OCI-LY7 (cell line): ENCODE measurements at regions not wholly inside any gene's neighbourhood (a gene's known extent, or its start where the extent isn't known, plus 50 kb on each side); places are given as distances from the start of the nearest gene placed in this dataset.

Source experiments
- BruUV-seq: library from RNA; stranded (reverse); fragments of 400-500 nt; replicated peaks from 2 replicates; lab custom pipeline; 2021; lab: Mats Ljungman, UMichigan
- CTCF ChIA-PET: fragments of 300-600 bp; sonication (Branson Sonifier 250); formaldehyde crosslinking; loops from one replicate; lab custom pipeline; 2022; ENCODE audit warnings: antibody characterized with exemption; ENCODE audit not compliant: unreplicated experiment; lab: Charles Lee
- POLR2A ChIA-PET: fragments of 300-600 bp; sonication (Branson Sonifier 250); formaldehyde crosslinking; loops from one replicate; lab custom pipeline; 2022; ENCODE audit warnings: antibody characterized with exemption; lab: Charles Lee
- DNase-seq: peaks from one replicate; pipeline ENCODE4 v3.0.0-alpha.2; 2015; ENCODE audit warnings: low spot score
- H2AFZ ChIP-seq: fragments of 200-600 bp; sonication (generic), shearing (Covaris generic); 2 replicates; pipeline ENCODE4 v1.6.1; 2014; ENCODE audit warnings: mild to moderate bottlenecking, antibody characterized with exemption, low read length, moderate library complexity
- H3K27ac ChIP-seq: fragments of 200-600 bp; sonication (generic); 2 replicates; pipeline ENCODE4 v1.5.1; 2014; ENCODE audit warnings: mixed run types, low read depth, mild to moderate bottlenecking, moderate library complexity, low read length, inconsistent platforms; ENCODE audit not compliant: poor library complexity, severe bottlenecking
- H3K36me3 ChIP-seq: fragments of 200-600 bp; sonication (generic); 2 replicates; pipeline ENCODE4 v1.6.1; 2014; ENCODE audit warnings: mild to moderate bottlenecking, antibody characterized with exemption, low read length, moderate library complexity, mixed read lengths; ENCODE audit not compliant: insufficient read depth
- H3K4me1 ChIP-seq: fragments of 200-600 bp; sonication (generic); 2 replicates; pipeline ENCODE4 v1.5.1; 2014; ENCODE audit warnings: mild to moderate bottlenecking, low read length; ENCODE audit not compliant: insufficient read depth, poor library complexity, severe bottlenecking
- H3K4me2 ChIP-seq: fragments of 200-600 bp; sonication (generic); 2 replicates; pipeline ENCODE4 v1.6.1; 2014; ENCODE audit warnings: mild to moderate bottlenecking, low read length
- H3K4me3 ChIP-seq: fragments of 200-600 bp; sonication (generic); 2 replicates; pipeline ENCODE4 v1.5.1; 2014; ENCODE audit warnings: mild to moderate bottlenecking, low read depth, low read length; ENCODE audit not compliant: poor library complexity, severe bottlenecking
- H3K79me2 ChIP-seq: fragments of 200-600 bp; sonication (generic); 2 replicates; pipeline ENCODE4 v1.6.1; 2016; ENCODE audit warnings: low read depth, mild to moderate bottlenecking, low read length, moderate library complexity, mixed read lengths; ENCODE audit not compliant: insufficient read depth
- H3K9me2 ChIP-seq: fragments of 200-600 bp; sonication (generic); 2 replicates; pipeline ENCODE4 v1.6.1; 2016; ENCODE audit warnings: mild to moderate bottlenecking, low read length, mixed read lengths; ENCODE audit not compliant: insufficient read depth
- H3K9me3 ChIP-seq: fragments of 200-600 bp; sonication (generic); 2 replicates; pipeline ENCODE4 v1.6.1; 2014; ENCODE audit warnings: mild to moderate bottlenecking, mixed run types, low read length, mixed read lengths
- H4K20me1 ChIP-seq: fragments of 200-600 bp; sonication (generic); 2 replicates; pipeline ENCODE4 v1.6.1; 2014; ENCODE audit warnings: mild to moderate bottlenecking, antibody characterized with exemption, low read length, moderate library complexity, mixed read lengths; ENCODE audit not compliant: insufficient read depth
- EZH2phosphoT487 ChIP-seq: fragments of 200-600 bp; sonication (generic); IDR thresholded peaks from 2 replicates; pipeline ENCODE4 v1.6.1; 2018; ENCODE audit warnings: low read depth, borderline replicate concordance, mild to moderate bottlenecking, mixed run types, antibody characterized with exemption, low read length, moderate library complexity, mixed read lengths
- intact Hi-C: fragments of 100-400 bp; cut with micrococcal nuclease; formaldehyde crosslinking; loops from one replicate; pipeline ENCODE4 v1.10.0; 2022; ENCODE audit not compliant: unreplicated experiment
- TF ChIP-seq, protein P1 (sequence below): fragments of 200-600 bp; sonication (generic); conservative IDR thresholded peaks from 2 replicates; pipeline ENCODE4 v1.5.1; 2014; ENCODE audit warnings: mild to moderate bottlenecking, antibody characterized with exemption, low read length, moderate library complexity, mixed read lengths

DNA sequence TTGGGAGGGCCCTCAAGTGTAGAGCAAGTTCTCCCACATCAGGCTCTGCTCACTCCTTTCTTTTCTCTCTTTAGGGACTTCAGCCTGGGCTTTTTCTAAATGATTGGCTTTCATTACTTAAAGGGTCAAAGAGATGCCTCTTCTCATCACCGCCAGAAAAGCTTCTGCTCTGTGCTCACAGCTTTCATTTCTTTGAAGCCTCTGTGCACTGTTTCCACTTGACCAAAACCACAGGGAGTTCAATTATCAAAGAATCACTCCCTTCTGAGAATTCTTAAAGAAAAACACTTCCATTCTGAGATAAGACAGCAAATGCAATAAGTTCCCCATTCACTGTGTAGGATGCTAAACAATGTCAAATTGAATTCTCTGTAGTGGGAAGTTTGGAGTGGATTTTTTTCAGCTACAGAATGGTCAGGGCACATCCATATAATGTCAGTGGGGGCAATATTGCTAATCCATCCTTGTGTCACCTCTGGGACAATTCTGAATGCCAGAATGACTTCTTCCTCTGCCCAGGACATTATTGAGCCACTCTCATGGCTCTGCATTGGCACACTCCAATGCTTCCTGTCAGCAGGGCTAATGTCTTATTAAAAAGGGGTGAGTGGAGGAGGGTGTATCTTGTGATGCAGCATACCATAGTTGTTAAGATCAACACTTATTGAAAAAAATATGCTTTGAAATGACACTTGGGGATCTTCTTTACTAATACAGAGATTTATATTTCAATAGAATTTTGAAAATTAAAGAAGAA, 217.6 kb downstream of the SNCA start:
- no peak overlapping the region for H3K27ac ChIP-seq
- no peaks in the 10 kb centered on the region for H4K20me1 ChIP-seq
- no peak for DNase-seq
- intact Hi-C loops, result no loop called here
- no peaks in the 10 kb centered on the region for H3K4me1 ChIP-seq
- TF ChIP-seq EZH2phosphoT487, result no peak
- TF ChIP-seq, protein P1, sequence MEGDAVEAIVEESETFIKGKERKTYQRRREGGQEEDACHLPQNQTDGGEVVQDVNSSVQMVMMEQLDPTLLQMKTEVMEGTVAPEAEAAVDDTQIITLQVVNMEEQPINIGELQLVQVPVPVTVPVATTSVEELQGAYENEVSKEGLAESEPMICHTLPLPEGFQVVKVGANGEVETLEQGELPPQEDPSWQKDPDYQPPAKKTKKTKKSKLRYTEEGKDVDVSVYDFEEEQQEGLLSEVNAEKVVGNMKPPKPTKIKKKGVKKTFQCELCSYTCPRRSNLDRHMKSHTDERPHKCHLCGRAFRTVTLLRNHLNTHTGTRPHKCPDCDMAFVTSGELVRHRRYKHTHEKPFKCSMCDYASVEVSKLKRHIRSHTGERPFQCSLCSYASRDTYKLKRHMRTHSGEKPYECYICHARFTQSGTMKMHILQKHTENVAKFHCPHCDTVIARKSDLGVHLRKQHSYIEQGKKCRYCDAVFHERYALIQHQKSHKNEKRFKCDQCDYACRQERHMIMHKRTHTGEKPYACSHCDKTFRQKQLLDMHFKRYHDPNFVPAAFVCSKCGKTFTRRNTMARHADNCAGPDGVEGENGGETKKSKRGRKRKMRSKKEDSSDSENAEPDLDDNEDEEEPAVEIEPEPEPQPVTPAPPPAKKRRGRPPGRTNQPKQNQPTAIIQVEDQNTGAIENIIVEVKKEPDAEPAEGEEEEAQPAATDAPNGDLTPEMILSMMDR, result no peak
- H3K79me2 ChIP-seq, result no peaks in the 10 kb centered on the region
- POLR2A ChIA-PET, result no interaction called here
- no peaks in the 10 kb centered on the region for H3K36me3 ChIP-seq
- H2AFZ ChIP-seq, result no peak overlapping the region
- no peak overlapping the region for H3K4me2 ChIP-seq
- no peak overlapping the region for H3K4me3 ChIP-seq
- no peaks in the 10 kb centered on the region for H3K9me2 ChIP-seq
- no peaks in the 10 kb centered on the region for H3K9me3 ChIP-seq
- CTCF ChIA-PET, result interaction anchor here (0.5 kb wide), 1 partner anchor 100 kb away, joined by 3 read pairs; no protein-coding TSS in a partner anchor
- no TSS peak for BruUV-seq

DNA sequence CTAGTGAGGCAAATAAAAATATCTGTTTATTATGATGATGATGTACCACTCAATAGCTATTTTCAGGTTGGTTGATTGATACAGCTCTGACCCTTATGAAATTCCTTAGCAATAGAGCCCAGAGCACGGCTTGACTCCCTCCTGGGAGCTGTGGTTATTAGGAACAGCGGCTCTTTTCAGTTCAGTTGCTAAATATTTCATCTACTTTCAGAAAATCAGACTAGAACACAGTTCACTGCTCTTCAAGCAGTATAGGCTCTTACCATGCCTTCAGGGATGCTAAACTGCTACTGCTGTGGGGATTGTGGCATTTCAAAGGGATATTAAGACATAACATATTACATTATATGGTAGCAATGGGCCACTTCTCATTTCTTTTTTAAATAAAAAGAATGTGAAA, 218.8 kb downstream of the SNCA start:
- no peak for DNase-seq
- no peak overlapping the region for H2AFZ ChIP-seq
- no peak overlapping the region for H3K4me2 ChIP-seq
- no peaks in the 10 kb centered on the region for H3K4me1 ChIP-seq
- H3K27ac ChIP-seq, result no peak overlapping the region
- no TSS peak for BruUV-seq
- H3K4me3 ChIP-seq, result no peak overlapping the region
- TF ChIP-seq, protein P1, result no peak
- TF ChIP-seq EZH2phosphoT487, result no peak
- H3K9me3 ChIP-seq, result no peaks in the 10 kb centered on the region
- H3K9me2 ChIP-seq, result no peaks in the 10 kb centered on the region
- H4K20me1 ChIP-seq, result no peaks in the 10 kb centered on the region
- H3K79me2 ChIP-seq, result no peaks in the 10 kb centered on the region
- POLR2A ChIA-PET, result interaction anchor here (0.7 kb wide), 2 partner anchors 94 to 472 kb away, joined by 3 to 13 read pairs; no protein-coding TSS in a partner anchor
- CTCF ChIA-PET, result no interaction called here
- H3K36me3 ChIP-seq, result no peaks in the 10 kb centered on the region
- intact Hi-C loops, result no loop called here

DNA sequence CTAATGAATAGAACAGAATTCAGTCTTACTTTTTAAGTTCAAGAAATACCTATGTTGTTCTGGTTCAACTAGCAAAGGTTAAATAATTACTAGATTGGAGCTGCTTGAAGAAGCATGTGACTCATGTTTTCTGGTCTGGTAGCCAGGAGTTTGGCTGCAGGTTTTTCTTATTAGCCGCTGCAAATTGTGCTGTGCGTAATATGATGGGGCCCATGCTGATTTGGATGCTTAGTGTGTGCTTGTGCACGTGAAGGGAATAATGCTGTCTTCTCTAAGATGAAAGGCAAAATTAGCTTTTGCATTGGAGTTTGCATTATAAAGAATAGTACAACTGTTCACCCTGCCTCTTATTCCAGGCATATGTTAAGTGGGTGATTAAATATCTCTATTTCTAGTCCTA, 219.6 kb downstream of the SNCA start:
- H3K27ac ChIP-seq, result no peak overlapping the region
- no peaks in the 10 kb centered on the region for H3K36me3 ChIP-seq
- intact Hi-C loops, result no loop called here
- BruUV-seq, result no TSS peak
- H2AFZ ChIP-seq, result no peak overlapping the region
- no peaks in the 10 kb centered on the region for H3K9me2 ChIP-seq
- H4K20me1 ChIP-seq, result no peaks in the 10 kb centered on the region
- H3K4me1 ChIP-seq, result no peaks in the 10 kb centered on the region
- no peak for TF ChIP-seq EZH2phosphoT487
- TF ChIP-seq, protein P1, result no peak
- CTCF ChIA-PET, result no interaction called here
- POLR2A ChIA-PET, result interaction anchor here (0.5 kb wide), 1 partner anchor 453 kb away, joined by 6 read pairs; no protein-coding TSS in a partner anchor
- no peaks in the 10 kb centered on the region for H3K79me2 ChIP-seq
- no peaks in the 10 kb centered on the region for H3K9me3 ChIP-seq
- DNase-seq, result no peak
- H3K4me2 ChIP-seq, result no peak overlapping the region
- no peak overlapping the region for H3K4me3 ChIP-seq
